SK-N-SH (cell line): ENCODE measurements at regions not wholly inside any gene's neighbourhood (a gene's known extent, or its start where the extent isn't known, plus 50 kb on each side); places are given as distances from the start of the nearest gene placed in this dataset.

Experiments
- CTCF ChIA-PET: fragments of 300-600, 350-600 bp; formaldehyde crosslinking; extraction: SDS; loops from one replicate; lab custom pipeline; 2021; lab: Yijun Ruan, JAX
- POLR2A ChIA-PET: fragments of 350-600 bp; sonication (Branson Sonifier 250); formaldehyde crosslinking; extraction: SDS; loops from one replicate; lab custom pipeline; 2020; ENCODE audit warnings: antibody characterized with exemption, inconsistent platforms; lab: Yijun Ruan, JAX
- DNase-seq: peaks from one replicate; pipeline ENCODE4 v3.0.0; 2012
- H2AFZ ChIP-seq: fragments of 200-600 bp; sonication (generic); 2 replicates; pipeline ENCODE4 v1.8.1; 2016; ENCODE audit warnings: antibody characterized with exemption, mild to moderate bottlenecking, low read depth
- H3F3A ChIP-seq: fragments of 200-600 bp; sonication (generic); replicated peaks from 2 replicates; pipeline ENCODE3; 2016; ENCODE audit warnings: antibody characterized with exemption, mild to moderate bottlenecking; ENCODE audit not compliant: insufficient read depth
- H3K27ac ChIP-seq, 2 experiments: fragments of 200-500 bp in 1 of 2; fragments of 200-600 bp in 1 of 2; sonication (Bioruptor generic) in 1 of 2; sonication (generic), shearing (Covaris generic) in 1 of 2; 2 replicates each; pipeline versions ENCODE4 v1.5.1 to v1.6.1; 2014 to 2016; ENCODE audit warnings: low read depth in 2 of 2, inconsistent platforms in 1 of 2, low read length in 1 of 2, mild to moderate bottlenecking in 1 of 2, mixed read lengths in 1 of 2
- H3K27me3 ChIP-seq: fragments of 200-600 bp; sonication (generic), shearing (Covaris generic); 2 replicates; pipeline ENCODE4 v1.6.1; 2016; ENCODE audit warnings: mixed run types; ENCODE audit not compliant: insufficient read depth
- H3K36me3 ChIP-seq, 2 experiments: fragments of 200-500 bp in 1 of 2; fragments of 200-600 bp in 1 of 2; sonication (Bioruptor generic) in 1 of 2; sonication (generic) in 1 of 2; replicated peaks in 1 of 2; 2 replicates each; pipeline versions ENCODE3 to v1.5.1; 2014 to 2016; ENCODE audit warnings: low read length in 1 of 2, mild to moderate bottlenecking in 1 of 2; ENCODE audit not compliant: insufficient read depth in 2 of 2, control insufficient read depth in 1 of 2
- H3K4me1 ChIP-seq, 2 experiments: fragments of 200-500 bp in 1 of 2; fragments of 200-600 bp in 1 of 2; sonication (Bioruptor generic) in 1 of 2; sonication (generic), shearing (Covaris generic) in 1 of 2; 2 replicates each; pipeline versions ENCODE4 v1.5.1 to v1.6.1; 2014 to 2016; ENCODE audit warnings: low read depth in 1 of 2, low read length in 1 of 2, mixed run types in 1 of 2; ENCODE audit not compliant: insufficient read depth in 2 of 2, control insufficient read depth in 1 of 2
- H3K4me2 ChIP-seq: fragments of 200-600 bp; sonication (generic), shearing (Covaris generic); 2 replicates; pipeline ENCODE4 v1.6.1; 2017; ENCODE audit warnings: mixed run types
- H3K4me3 ChIP-seq, 2 experiments: fragments of 200-500 bp in 1 of 2; fragments of 200-600 bp in 1 of 2; sonication (Bioruptor generic) in 1 of 2; sonication (generic), shearing (Covaris generic) in 1 of 2; 2 replicates each; pipeline versions ENCODE4 v1.5.1 to v1.8.1; 2014 to 2016; ENCODE audit warnings: low read depth in 2 of 2, inconsistent platforms in 1 of 2, low read length in 1 of 2, mild to moderate bottlenecking in 1 of 2, mixed read lengths in 1 of 2, moderate library complexity in 1 of 2
- H3K79me2 ChIP-seq: fragments of 200-600 bp; sonication (generic); 2 replicates; pipeline ENCODE4 v1.8.1; 2017; ENCODE audit warnings: mild to moderate bottlenecking; ENCODE audit not compliant: insufficient read depth
- H3K9ac ChIP-seq: fragments of 200-600 bp; sonication (generic); 2 replicates; pipeline ENCODE4 v1.6.1; 2017; ENCODE audit warnings: mixed run types
- H3K9me2 ChIP-seq: fragments of 200-600 bp; sonication (generic); 2 replicates; pipeline ENCODE4 v1.6.1; 2017; ENCODE audit warnings: mixed run types
- H3K9me3 ChIP-seq: fragments of 200-600 bp; sonication (generic); 2 replicates; pipeline ENCODE4 v1.6.1; 2017; ENCODE audit warnings: mixed run types, mild to moderate bottlenecking, moderate library complexity
- H4K20me1 ChIP-seq: fragments of 200-600 bp; sonication (generic); 2 replicates; pipeline ENCODE4 v1.6.1; 2017; ENCODE audit warnings: mild to moderate bottlenecking, mixed run types; ENCODE audit not compliant: insufficient read depth
- ELF1 ChIP-seq: IDR thresholded peaks from 2 replicates; pipeline ENCODE4 v1.4.0; 2012
- EP300 ChIP-seq, 2 experiments: IDR thresholded peaks; 2 replicates each; pipeline versions ENCODE4 v1.4.0 to v1.6.1; 2012; ENCODE audit warnings: borderline replicate concordance in 1 of 2, low read depth in 1 of 2, low read length in 1 of 2
- FOSL2 ChIP-seq: IDR thresholded peaks from 2 replicates; pipeline ENCODE4 v1.4.0; 2012; ENCODE audit warnings: low read depth, mild to moderate bottlenecking, moderate library complexity, borderline replicate concordance
- FOXJ3 ChIP-seq: sonication (generic); formaldehyde crosslinking; IDR thresholded peaks from 2 replicates; pipeline ENCODE4 v1.5.1; 2020; ENCODE audit warnings: mild to moderate bottlenecking, missing genetic modification reagents
- FOXM1 ChIP-seq: IDR thresholded peaks from 2 replicates; pipeline ENCODE4 v1.4.0; 2012; ENCODE audit warnings: low read depth, mild to moderate bottlenecking
- GABPA ChIP-seq: IDR thresholded peaks from 2 replicates; pipeline ENCODE4 v1.4.0; 2012; ENCODE audit warnings: low read depth, mild to moderate bottlenecking
- MEF2A ChIP-seq: IDR thresholded peaks from 2 replicates; pipeline ENCODE4 v1.4.0; 2012; ENCODE audit warnings: low read depth, borderline replicate concordance
- MXI1 ChIP-seq: IDR thresholded peaks from 2 replicates; pipeline ENCODE4 v1.6.1; 2012; ENCODE audit warnings: mild to moderate bottlenecking, low read depth, low read length, improper control_type of control experiment
- NFIC ChIP-seq: IDR thresholded peaks from 2 replicates; pipeline ENCODE4 v1.4.0; 2012; ENCODE audit warnings: borderline replicate concordance
- POLR2AphosphoS5 ChIP-seq: IDR thresholded peaks from 2 replicates; pipeline ENCODE4 v1.6.1; 2012; ENCODE audit warnings: low read depth, low read length
- REST ChIP-seq: IDR thresholded peaks from 2 replicates; pipeline ENCODE4 v1.6.1; 2012; ENCODE audit warnings: mild to moderate bottlenecking, low read depth, low read length, moderate library complexity
- RFX5 ChIP-seq: IDR thresholded peaks from 2 replicates; pipeline ENCODE4 v1.6.1; 2012; ENCODE audit warnings: mild to moderate bottlenecking, improper control_type of control experiment, low read length
- RXRA ChIP-seq: IDR thresholded peaks from 2 replicates; pipeline ENCODE4 v1.4.0; 2012; ENCODE audit warnings: low read depth, mild to moderate bottlenecking, borderline replicate concordance
- SIN3A ChIP-seq: IDR thresholded peaks from 2 replicates; pipeline ENCODE4 v1.6.1; 2012; ENCODE audit warnings: low read depth, mild to moderate bottlenecking, low read length, moderate library complexity, borderline replicate concordance
- TEAD4 ChIP-seq: IDR thresholded peaks from 2 replicates; pipeline ENCODE4 v1.4.0; 2012; ENCODE audit warnings: mild to moderate bottlenecking, borderline replicate concordance; ENCODE audit not compliant: insufficient read depth
- USF1 ChIP-seq: IDR thresholded peaks from 2 replicates; pipeline ENCODE4 v1.4.0; 2012; ENCODE audit warnings: low read depth, borderline replicate concordance
- USF2 ChIP-seq: fragments of 150-350 bp; IDR thresholded peaks from 2 replicates; pipeline ENCODE4 v1.6.1; 2017; ENCODE audit warnings: antibody characterized with exemption, low read length, low read depth, borderline replicate concordance
- YY1 ChIP-seq: IDR thresholded peaks from 2 replicates; pipeline ENCODE4 v1.4.0; 2012; ENCODE audit warnings: low read depth, mild to moderate bottlenecking
- ZBTB33 ChIP-seq: IDR thresholded peaks from 2 replicates; pipeline ENCODE4 v1.4.0; 2012; ENCODE audit warnings: low read depth, borderline replicate concordance
- TF ChIP-seq, protein P1 (sequence below): IDR thresholded peaks from 2 replicates; pipeline ENCODE4 v1.4.0; 2012; ENCODE audit warnings: low read depth

- Histone ChIP-seq H3K79me2 (no peaks in the 10 kb centered on the region), H3F3A (no peaks in the 10 kb centered on the region), H3K9me2 (0 out of 2 replicates have a peak, but pooled peaks cover 5% of the 10 kb centered on the region), H4K20me1 (no peaks in the 10 kb centered on the region), H2AFZ (no peak overlapping the region), H3K4me3 (no peak overlapping the region), H3K27ac (no peak overlapping the region), H3K9ac (no peak overlapping the region), H3K4me1 (no peaks in the 10 kb centered on the region), H3K36me3 (no peaks in the 10 kb centered on the region)
- ChIA-PET POLR2A (no interaction called here), CTCF (no interaction called here)
- DNase-seq = no peak
- no peak for TF ChIP-seq FOXM1
- no peak for TF ChIP-seq NFIC
- TF ChIP-seq GABPA = no peak
- no peak for TF ChIP-seq RFX5
- TF ChIP-seq REST = no peak
- TF ChIP-seq EP300 (IDR thresholded peaks at IDR 0.05; ENCODE audit: borderline replicate concordance in 1 of 2, low read depth in 1 of 2, low read length in 1 of 2) = no peak
- TF ChIP-seq POLR2AphosphoS5 = no peak
- TF ChIP-seq, protein P1, sequence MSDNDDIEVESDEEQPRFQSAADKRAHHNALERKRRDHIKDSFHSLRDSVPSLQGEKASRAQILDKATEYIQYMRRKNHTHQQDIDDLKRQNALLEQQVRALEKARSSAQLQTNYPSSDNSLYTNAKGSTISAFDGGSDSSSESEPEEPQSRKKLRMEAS = no peak
- TF ChIP-seq MXI1 = no peak
- no peak for TF ChIP-seq YY1
- TF ChIP-seq TEAD4 = no peak
- no peak for TF ChIP-seq SIN3A
- no peak for TF ChIP-seq ZBTB33
- TF ChIP-seq FOXJ3 (CRISPR knock-in tag) = no peak
- no peak for TF ChIP-seq FOSL2
- no peak for TF ChIP-seq ELF1
- no peak for TF ChIP-seq RXRA
- no peak for TF ChIP-seq USF2
- no peak for TF ChIP-seq USF1
- TF ChIP-seq MEF2A = no peak
- TF ChIP-seq, all 33 proteins: peak for 0
- H3K4me2 ChIP-seq = no peak overlapping the region
- H3K27me3 ChIP-seq = no peaks in the 10 kb centered on the region
- H3K9me3 ChIP-seq = no peaks in the 10 kb centered on the region
These were observed 243.3 kb upstream of the CTNND2 start for GRCh38 chr5:12147513-12147912.
